Epithelial cell of esophagus (primary cell): ENCODE measurements at regions not wholly inside any gene's neighbourhood (a gene's known extent, or its start where the extent isn't known, plus 50 kb on each side); places are given as distances from the start of the nearest gene placed in this dataset.

Experiments
- DNase-seq: peaks from one replicate; pipeline ENCODE4 v3.0.0; 2010; ENCODE audit warnings: low read depth
- H3K4me3 ChIP-seq: 2 replicates; pipeline ENCODE4 v1.5.1; 2011; ENCODE audit warnings: mild to moderate bottlenecking, low read length, control low read depth
- TF ChIP-seq, protein P1 (sequence below): IDR thresholded peaks from 2 replicates; pipeline ENCODE4 v1.5.1; 2011; ENCODE audit warnings: low read depth, mild to moderate bottlenecking, low read length, control low read depth, inconsistent platforms; ENCODE audit not compliant: insufficient read depth; ENCODE audit errors: missing control alignments

DNA sequence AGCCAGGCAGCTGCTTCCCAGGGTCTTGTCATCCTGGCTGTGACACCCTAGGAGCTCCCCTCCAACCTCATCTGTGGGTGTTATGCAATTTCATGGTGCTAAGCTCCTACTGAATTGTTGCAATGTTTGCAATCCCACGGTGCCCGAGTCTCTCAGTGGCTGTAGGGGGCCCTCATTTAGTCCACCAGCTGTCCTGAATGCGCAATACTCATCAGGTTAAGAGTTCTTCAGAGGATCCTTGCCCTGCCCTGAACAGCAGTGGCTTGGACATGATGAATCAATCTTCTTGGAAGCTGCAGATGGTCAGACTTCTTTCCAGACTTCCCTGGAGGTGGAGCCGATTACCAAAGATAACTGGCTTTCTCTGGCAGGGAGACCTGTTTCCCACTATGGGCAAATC, 584.1 kb downstream of the CCDC171 start:
- TF ChIP-seq, protein P1, sequence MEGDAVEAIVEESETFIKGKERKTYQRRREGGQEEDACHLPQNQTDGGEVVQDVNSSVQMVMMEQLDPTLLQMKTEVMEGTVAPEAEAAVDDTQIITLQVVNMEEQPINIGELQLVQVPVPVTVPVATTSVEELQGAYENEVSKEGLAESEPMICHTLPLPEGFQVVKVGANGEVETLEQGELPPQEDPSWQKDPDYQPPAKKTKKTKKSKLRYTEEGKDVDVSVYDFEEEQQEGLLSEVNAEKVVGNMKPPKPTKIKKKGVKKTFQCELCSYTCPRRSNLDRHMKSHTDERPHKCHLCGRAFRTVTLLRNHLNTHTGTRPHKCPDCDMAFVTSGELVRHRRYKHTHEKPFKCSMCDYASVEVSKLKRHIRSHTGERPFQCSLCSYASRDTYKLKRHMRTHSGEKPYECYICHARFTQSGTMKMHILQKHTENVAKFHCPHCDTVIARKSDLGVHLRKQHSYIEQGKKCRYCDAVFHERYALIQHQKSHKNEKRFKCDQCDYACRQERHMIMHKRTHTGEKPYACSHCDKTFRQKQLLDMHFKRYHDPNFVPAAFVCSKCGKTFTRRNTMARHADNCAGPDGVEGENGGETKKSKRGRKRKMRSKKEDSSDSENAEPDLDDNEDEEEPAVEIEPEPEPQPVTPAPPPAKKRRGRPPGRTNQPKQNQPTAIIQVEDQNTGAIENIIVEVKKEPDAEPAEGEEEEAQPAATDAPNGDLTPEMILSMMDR: no peak
- H3K4me3 ChIP-seq: no peak overlapping the region
- DNase-seq: no peak

DNA sequence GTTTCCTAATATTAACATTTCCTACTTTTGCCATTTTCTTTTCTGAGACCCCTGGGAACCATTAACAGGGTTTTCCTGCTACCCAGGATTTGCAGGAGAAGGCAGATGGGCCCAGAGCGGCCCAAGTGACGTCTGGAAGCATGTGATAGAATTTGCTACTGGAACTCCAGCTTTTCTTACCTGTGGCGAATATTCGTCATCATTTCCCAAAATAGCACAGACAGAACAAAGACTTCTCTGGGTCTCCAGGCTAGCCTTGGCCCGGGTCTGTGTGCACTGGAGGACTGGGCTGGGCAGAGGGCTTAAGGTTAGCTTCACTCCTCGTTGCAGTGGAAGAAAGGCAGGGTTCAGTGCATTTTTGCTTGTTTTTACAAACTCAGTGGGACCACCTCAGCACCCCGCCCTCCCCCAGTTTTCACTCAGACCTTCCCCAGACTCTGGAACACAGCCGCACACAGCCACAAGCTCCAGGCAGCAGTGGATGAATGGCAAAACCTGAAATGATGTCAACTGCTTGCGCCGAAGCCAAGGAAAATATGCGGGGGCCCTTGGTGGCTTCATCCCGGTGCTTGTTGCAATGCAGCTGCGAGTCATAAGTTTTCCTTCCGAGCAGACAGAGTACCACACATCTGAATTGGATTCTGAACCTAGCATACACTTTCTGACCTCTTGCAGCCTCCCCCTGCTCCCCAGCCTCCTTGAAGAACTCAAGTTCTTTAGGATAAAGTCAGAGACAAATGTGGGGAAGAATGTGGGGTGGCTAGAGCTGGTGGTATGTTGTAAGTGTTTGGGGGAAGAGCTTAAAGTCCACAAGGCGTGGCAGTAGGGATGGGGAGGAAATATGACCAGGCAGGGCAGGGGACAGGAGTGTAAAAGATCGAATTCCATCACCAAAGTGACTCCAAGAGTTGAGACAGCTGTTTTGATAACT, 586.0 kb downstream of the CCDC171 start:
- peak; percentile 37 for DNase-seq
- H3K4me3 ChIP-seq: no peak overlapping the region
- TF ChIP-seq, protein P1: no peak

DNA sequence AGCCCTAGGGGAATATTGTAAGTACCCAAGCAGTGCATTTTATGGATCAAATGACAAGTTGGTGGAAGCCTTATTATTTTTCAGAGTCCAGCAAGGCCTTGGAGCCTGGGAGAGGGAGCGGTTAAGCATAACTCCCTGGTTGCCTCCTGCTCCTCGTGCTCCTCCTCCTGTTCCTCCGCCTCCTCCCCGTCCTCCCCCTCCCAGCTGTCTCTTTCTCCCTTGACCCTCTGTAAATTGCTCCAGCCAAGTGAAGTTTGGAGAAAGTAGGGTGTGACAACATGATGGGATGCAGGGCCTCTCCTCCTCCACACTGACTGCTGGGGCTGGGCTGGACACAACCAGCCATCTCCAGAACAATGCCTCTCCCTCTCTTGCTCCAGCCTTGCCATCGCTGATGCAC, 586.9 kb downstream of the CCDC171 start:
- H3K4me3 ChIP-seq: no peak overlapping the region
- TF ChIP-seq, protein P1: no peak
- no peak for DNase-seq

DNA sequence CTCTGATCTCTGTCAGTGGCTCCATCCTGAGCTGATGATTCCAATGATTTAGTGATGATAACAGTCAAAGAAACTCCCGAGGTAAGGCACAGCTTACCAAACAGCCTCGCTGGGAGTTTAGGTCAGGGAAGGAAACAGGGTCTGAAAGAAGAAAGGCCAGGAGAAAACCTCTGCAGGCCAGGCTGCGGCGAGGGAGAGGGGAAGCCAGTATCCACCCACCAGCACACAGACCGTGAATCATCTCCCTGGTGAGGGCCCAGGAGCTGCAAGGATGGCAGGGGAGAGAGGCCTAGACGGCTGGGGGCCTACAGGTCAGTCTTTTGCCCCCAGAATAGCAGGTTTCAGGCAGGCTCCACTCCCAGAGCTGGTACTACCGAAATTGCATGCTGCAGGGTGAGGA, 590.5 kb downstream of the CCDC171 start:
- TF ChIP-seq, protein P1: no peak
- H3K4me3 ChIP-seq: no peak overlapping the region
- no peak for DNase-seq

DNA sequence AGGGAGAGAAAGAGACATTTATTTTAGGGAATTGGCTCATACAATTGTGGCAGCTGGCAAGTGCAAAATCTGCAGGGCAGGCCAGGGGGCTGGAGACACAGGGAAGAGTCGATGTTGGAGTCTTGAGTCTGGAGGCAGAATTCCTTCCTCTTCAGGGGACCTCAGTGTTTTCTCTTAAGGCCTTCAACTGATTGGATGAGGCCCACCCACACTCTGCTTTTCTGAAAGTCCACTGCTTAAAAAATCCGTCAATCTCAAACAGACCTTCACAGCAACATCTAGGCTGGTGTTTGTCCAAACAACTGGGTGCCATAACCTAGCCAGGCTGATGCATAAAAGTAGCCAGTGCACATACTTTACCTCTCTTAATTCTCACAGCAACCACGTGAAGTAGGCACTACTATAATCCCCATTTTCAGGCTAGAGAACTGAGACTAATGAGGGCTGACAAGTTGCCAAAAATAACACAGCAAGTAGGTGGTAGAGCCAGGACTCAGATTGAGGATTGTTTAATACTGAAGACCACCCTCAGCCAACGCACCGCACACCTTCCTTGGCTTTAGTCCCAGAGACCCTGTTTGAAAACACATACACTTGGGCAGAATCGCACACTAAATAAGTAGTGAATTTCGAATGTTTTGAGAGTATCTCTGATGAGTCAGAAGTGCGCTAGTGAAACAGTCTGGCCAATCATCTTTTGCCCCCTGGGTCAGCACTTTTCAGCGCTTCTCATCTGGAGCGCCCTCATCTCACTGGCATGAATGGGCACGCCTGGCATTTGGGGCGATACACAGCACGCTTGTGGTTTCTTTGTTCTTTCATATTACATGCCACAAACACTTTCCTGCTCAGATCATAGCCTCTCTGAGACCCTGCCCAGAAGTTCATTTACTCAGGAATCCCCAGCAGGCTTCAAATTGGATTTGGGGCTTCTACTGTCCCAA, 591.4 kb downstream of the CCDC171 start:
- no peak overlapping the region for H3K4me3 ChIP-seq
- peak; percentile 98 for DNase-seq
- TF ChIP-seq, protein P1: no peak

DNA sequence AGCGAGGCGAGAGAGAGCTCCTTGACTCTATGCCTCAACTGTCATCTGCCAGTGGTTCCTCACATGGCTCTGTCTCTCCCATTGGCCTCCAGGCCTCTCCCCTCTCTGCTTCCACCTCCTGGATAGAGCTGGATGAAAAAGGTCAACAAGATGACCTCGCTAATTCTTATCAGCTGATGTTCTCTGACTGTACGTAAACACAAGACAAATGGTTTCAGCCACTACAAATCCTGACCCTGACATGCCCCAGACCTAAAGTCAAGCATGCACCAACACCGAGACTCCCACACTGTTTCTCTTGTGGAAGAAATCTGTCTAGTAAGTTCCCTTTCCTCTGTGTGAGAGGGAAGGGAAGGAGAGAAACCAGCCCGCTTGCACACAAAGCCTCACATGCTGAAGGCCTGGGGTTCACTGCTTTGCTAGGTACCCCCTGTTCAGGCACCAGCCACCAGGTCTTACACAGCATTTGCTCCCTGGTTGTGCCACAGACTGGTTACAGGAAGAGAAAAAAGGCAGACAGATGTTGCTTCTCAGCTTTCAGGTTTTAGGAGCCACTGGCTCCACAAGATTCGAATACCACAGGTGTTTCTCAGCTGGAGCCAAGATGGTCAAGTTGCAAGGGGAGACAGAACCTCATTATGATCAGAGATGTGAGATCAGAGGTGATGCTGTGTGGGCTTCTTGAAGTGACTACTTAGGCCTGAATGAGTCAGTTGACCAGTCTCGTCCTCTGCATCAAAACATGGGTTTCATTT, 592.5 kb downstream of the CCDC171 start:
- no peak overlapping the region for H3K4me3 ChIP-seq
- peak; percentile 16 for DNase-seq
- TF ChIP-seq, protein P1: no peak
